ENCODE measurements at regions not wholly inside any gene's neighbourhood (a gene's known extent, or its start where the extent isn't known, plus 50 kb on each side); places are given as distances from the start of the nearest gene placed in this dataset.

DNA sequence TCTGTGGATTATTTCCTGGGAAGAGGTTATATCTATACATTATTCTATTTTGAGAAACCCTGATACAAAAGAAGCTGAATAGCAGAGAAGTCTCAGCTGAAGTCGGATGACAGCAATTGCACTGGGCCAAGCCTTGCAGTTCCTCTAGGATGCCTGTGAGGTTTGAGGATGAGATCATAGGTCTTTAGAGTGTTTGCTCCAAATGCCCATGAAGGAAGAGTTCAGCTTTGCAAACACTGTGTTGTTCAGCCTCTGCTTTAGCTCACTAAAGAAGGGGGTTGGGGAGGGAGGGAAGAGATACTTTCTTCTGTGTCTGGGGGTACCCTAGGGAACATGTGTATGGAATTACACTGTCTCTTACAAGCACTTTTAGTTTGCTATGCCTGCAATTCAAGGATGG, 282.5 kb upstream of the NRP1 start:
- no peaks in the 10 kb centered on the region for H3K4me1 ChIP-seq
- TF ChIP-seq POLR2A (IDR thresholded peaks at IDR 0.05): no peak
- TF ChIP-seq, protein P1, sequence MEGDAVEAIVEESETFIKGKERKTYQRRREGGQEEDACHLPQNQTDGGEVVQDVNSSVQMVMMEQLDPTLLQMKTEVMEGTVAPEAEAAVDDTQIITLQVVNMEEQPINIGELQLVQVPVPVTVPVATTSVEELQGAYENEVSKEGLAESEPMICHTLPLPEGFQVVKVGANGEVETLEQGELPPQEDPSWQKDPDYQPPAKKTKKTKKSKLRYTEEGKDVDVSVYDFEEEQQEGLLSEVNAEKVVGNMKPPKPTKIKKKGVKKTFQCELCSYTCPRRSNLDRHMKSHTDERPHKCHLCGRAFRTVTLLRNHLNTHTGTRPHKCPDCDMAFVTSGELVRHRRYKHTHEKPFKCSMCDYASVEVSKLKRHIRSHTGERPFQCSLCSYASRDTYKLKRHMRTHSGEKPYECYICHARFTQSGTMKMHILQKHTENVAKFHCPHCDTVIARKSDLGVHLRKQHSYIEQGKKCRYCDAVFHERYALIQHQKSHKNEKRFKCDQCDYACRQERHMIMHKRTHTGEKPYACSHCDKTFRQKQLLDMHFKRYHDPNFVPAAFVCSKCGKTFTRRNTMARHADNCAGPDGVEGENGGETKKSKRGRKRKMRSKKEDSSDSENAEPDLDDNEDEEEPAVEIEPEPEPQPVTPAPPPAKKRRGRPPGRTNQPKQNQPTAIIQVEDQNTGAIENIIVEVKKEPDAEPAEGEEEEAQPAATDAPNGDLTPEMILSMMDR (IDR thresholded peaks at IDR 0.05): no peak
- H3K27ac ChIP-seq: no peak overlapping the region
- no peaks in the 10 kb centered on the region for H3K9me3 ChIP-seq
- H3K4me3 ChIP-seq: no peak overlapping the region
- no peak for DNase-seq
- no peaks in the 10 kb centered on the region for H3K36me3 ChIP-seq
- no peaks in the 10 kb centered on the region for H3K27me3 ChIP-seq

DNA sequence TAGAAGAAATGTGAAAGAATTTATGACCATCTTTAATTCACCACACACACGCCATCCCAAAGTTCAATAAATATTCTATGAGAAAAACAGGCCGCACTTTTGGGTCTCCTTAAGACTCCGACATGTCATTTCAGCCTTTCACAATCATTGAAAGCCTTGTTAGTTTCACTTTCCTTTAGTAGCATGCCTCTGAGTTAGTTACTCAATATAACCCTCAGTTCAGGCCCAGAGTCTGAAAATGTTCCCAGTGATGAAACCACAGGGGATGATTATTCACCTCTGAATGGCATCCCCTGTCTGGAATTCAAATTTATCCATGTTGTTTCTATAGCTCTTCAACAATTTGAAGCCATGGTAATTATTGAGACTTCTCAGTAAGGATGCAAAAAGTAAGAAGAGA, 278.1 kb upstream of the NRP1 start:
- TF ChIP-seq POLR2A (IDR thresholded peaks at IDR 0.05): no peak
- TF ChIP-seq, protein P1 (IDR thresholded peaks at IDR 0.05): no peak
- no peak for DNase-seq
- Histone ChIP-seq H3K27ac (peak overlapping the region in 3 of 4 donors; percentile 10 to 31 (median 18)), H3K36me3 (no peaks in the 10 kb centered on the region), H3K27me3 (no peaks in the 10 kb centered on the region), H3K9me3 (peaks cover 0 to 5% (median 0%) of the 10 kb centered on the region in 4 donors), H3K4me1 (no peaks in the 10 kb centered on the region), H3K4me3 (peak overlapping the region in 1 of 4 donors; percentile 18)

- TF ChIP-seq POLR2A (IDR thresholded peaks at IDR 0.05): no peak
- TF ChIP-seq, protein P1 (IDR thresholded peaks at IDR 0.05): no peak
- no peaks in the 10 kb centered on the region for H3K36me3 ChIP-seq
- DNase-seq: no peak
- H3K9me3 ChIP-seq: peaks cover 0 to 5% (median 0%) of the 10 kb centered on the region in 4 donors
- peak overlapping the region in 1 of 4 donors; percentile 18 for H3K4me3 ChIP-seq
- no peaks in the 10 kb centered on the region for H3K27me3 ChIP-seq
- H3K4me1 ChIP-seq: no peaks in the 10 kb centered on the region
- H3K27ac ChIP-seq: peak overlapping the region in 3 of 4 donors; percentile 10 to 31 (median 18)
Observed at GRCh38 chr10:33612116-33612515, 277.6 kb upstream of the NRP1 start.

- H3K27me3 ChIP-seq: no peaks in the 10 kb centered on the region
- H3K36me3 ChIP-seq: no peaks in the 10 kb centered on the region
- H3K27ac ChIP-seq: no peak overlapping the region
- DNase-seq: no peak
- no peak overlapping the region for H3K4me3 ChIP-seq
- H3K4me1 ChIP-seq: no peaks in the 10 kb centered on the region
- H3K9me3 ChIP-seq: peaks cover 0 to 5% (median 0%) of the 10 kb centered on the region in 4 donors
- TF ChIP-seq POLR2A (IDR thresholded peaks at IDR 0.05): no peak
- TF ChIP-seq, protein P1 (IDR thresholded peaks at IDR 0.05): no peak
Observed at GRCh38 chr10:33611423-33611822, 277.0 kb upstream of the NRP1 start.

DNA sequence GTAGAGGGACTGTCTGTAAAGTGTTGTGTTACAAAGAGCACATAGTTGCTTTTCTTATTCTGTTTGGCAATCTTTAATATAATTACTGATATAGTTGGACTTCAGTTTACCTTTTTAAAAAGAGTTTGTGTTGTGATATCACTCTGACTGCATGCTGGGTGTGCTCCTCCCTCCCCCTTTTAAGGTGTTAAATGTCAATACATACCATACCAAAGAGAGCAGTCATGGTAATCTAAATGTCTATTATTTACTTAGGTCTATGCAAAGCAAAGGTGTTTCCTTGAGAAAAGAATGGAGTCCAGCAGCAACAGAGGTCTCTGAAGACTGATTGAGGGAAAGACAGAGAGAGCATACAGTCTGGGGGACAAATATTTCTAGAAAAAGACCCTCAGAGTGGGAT, 275.1 kb upstream of the NRP1 start:
- no peak overlapping the region for H3K4me3 ChIP-seq
- no peaks in the 10 kb centered on the region for H3K4me1 ChIP-seq
- H3K27ac ChIP-seq: no peak overlapping the region
- H3K36me3 ChIP-seq: no peaks in the 10 kb centered on the region
- TF ChIP-seq, protein P1 (IDR thresholded peaks at IDR 0.05): no peak
- no peak for TF ChIP-seq POLR2A (IDR thresholded peaks at IDR 0.05)
- no peaks in the 10 kb centered on the region for H3K27me3 ChIP-seq
- H3K9me3 ChIP-seq: peaks cover 0 to 5% (median 0%) of the 10 kb centered on the region in 4 donors
- no peak for DNase-seq

GRCh38 chr10:33602278-33602677, 267.8 kb upstream of the NRP1 start:
- no peaks in the 10 kb centered on the region for H3K27me3 ChIP-seq
- no peak for DNase-seq
- no peak overlapping the region for H3K4me3 ChIP-seq
- no peaks in the 10 kb centered on the region for H3K9me3 ChIP-seq
- H3K4me1 ChIP-seq: no peaks in the 10 kb centered on the region
- H3K27ac ChIP-seq: no peak overlapping the region
- no peaks in the 10 kb centered on the region for H3K36me3 ChIP-seq
- TF ChIP-seq, protein P1 (IDR thresholded peaks at IDR 0.05): no peak
- no peak for TF ChIP-seq POLR2A (IDR thresholded peaks at IDR 0.05)
